IMR-90 (cell line): ENCODE measurements at regions not wholly inside any gene's neighbourhood (a gene's known extent, or its start where the extent isn't known, plus 50 kb on each side); places are given as distances from the start of the nearest gene placed in this dataset.

Experiments used
- ATAC-seq: fragments of 200-7000 bp; cut with Tn5 transposase; 2 replicates; pipeline ENCODE4 v1.9.1; 2020; ENCODE audit warnings: low read depth, mild to moderate bottlenecking, moderate library complexity
- BruUV-seq: library from RNA; stranded (reverse); fragments of 400-500 nt; replicated peaks from 2 replicates; lab custom pipeline; 2021; lab: Mats Ljungman, UMichigan
- CTCF ChIA-PET: fragments of 300-600 bp; formaldehyde crosslinking; extraction: SDS; loops from one replicate; lab custom pipeline; 2021; ENCODE audit warnings: antibody characterized with exemption; lab: Yijun Ruan, JAX
- POLR2A ChIA-PET: fragments of 300-600 bp; sonication (Branson Sonifier 250); formaldehyde crosslinking; loops from one replicate; lab custom pipeline; 2022; ENCODE audit warnings: antibody characterized with exemption; ENCODE audit not compliant: unreplicated experiment; lab: Charles Lee
- DNase-seq: peaks from one replicate; pipeline ENCODE4 v3.0.0; 2013
- H2AFZ ChIP-seq: replicated peaks from 2 replicates; pipeline ENCODE3; 2013; ENCODE audit warnings: low read length, mild to moderate bottlenecking; ENCODE audit not compliant: poor library complexity
- H2AK5ac ChIP-seq: 2 replicates; pipeline ENCODE4 v1.6.1; 2013; ENCODE audit warnings: low read depth, low read length, inconsistent platforms
- H2AK9ac ChIP-seq: replicated peaks from 2 replicates; pipeline ENCODE3; 2013; ENCODE audit warnings: mild to moderate bottlenecking, low read depth, low read length, moderate library complexity; ENCODE audit not compliant: poor library complexity
- H2BK120ac ChIP-seq: 2 replicates; pipeline ENCODE4 v1.6.1; 2013; ENCODE audit warnings: low read depth, low read length, inconsistent platforms
- H2BK15ac ChIP-seq: 3 replicates; pipeline ENCODE4 v1.6.1; 2013; ENCODE audit warnings: low read depth, low read length, inconsistent platforms
- H2BK20ac ChIP-seq: 2 replicates; pipeline ENCODE4 v1.6.1; 2013; ENCODE audit warnings: low read depth, mild to moderate bottlenecking, inconsistent platforms, low read length, moderate library complexity
- H2BK5ac ChIP-seq: 2 replicates; pipeline ENCODE4 v1.6.1; 2013; ENCODE audit warnings: mild to moderate bottlenecking, low read depth, low read length, inconsistent platforms; ENCODE audit not compliant: poor library complexity, severe bottlenecking
- H3K14ac ChIP-seq: replicated peaks from 2 replicates; pipeline ENCODE4 v1.6.1; 2013; ENCODE audit warnings: low read depth, low read length, inconsistent platforms
- H3K18ac ChIP-seq: 2 replicates; pipeline ENCODE4 v1.6.1; 2013; ENCODE audit warnings: low read depth, low read length, control low read depth
- H3K23ac ChIP-seq: 2 replicates; pipeline ENCODE4 v1.6.1; 2013; ENCODE audit warnings: low read depth, low read length, inconsistent platforms
- H3K27ac ChIP-seq: 2 replicates; pipeline ENCODE4 v1.5.1; 2013; ENCODE audit warnings: mild to moderate bottlenecking, control low read depth, low read length; ENCODE audit not compliant: insufficient read depth
- H3K27me3 ChIP-seq: 2 replicates; pipeline ENCODE4 v1.6.1; 2013; ENCODE audit warnings: low read length; ENCODE audit not compliant: control insufficient read depth, insufficient read depth
- H3K36me3 ChIP-seq: 2 replicates; pipeline ENCODE4 v1.6.1; 2013; ENCODE audit warnings: low read length, mixed read lengths; ENCODE audit not compliant: control insufficient read depth, insufficient read depth
- H3K4ac ChIP-seq: 2 replicates; pipeline ENCODE4 v1.6.1; 2013; ENCODE audit warnings: low read depth, low read length, inconsistent platforms
- H3K4me1 ChIP-seq: 2 replicates; pipeline ENCODE4 v1.6.1; 2013; ENCODE audit warnings: low read length, mixed read lengths; ENCODE audit not compliant: control insufficient read depth, insufficient read depth
- H3K4me2 ChIP-seq: 2 replicates; pipeline ENCODE4 v1.6.1; 2013; ENCODE audit warnings: low read depth, mild to moderate bottlenecking, control low read depth, low read length, moderate library complexity
- H3K4me3 ChIP-seq: 2 replicates; pipeline ENCODE4 v1.5.1; 2013; ENCODE audit warnings: low read depth, mild to moderate bottlenecking, control low read depth, low read length, moderate library complexity; ENCODE audit not compliant: insufficient read depth
- H3K56ac ChIP-seq: 2 replicates; pipeline ENCODE4 v1.6.1; 2013; ENCODE audit warnings: low read length, inconsistent platforms; ENCODE audit not compliant: insufficient read depth; ENCODE audit errors: extremely low read depth
- H3K79me1 ChIP-seq, 2 experiments: 2 replicates each; pipeline ENCODE4 v1.6.1; 2013; ENCODE audit warnings: low read length in 2 of 2, inconsistent platforms in 1 of 2, low read depth in 1 of 2
- H3K9ac ChIP-seq: 2 replicates; pipeline ENCODE4 v1.6.1; 2013; ENCODE audit warnings: low read depth, low read length, control low read depth
- H3K9me1 ChIP-seq: 2 replicates; pipeline ENCODE4 v1.6.1; 2013; ENCODE audit warnings: low read length, inconsistent platforms; ENCODE audit not compliant: insufficient read depth
- H3K9me3 ChIP-seq: 2 replicates; pipeline ENCODE4 v1.6.1; 2013; ENCODE audit warnings: low read length; ENCODE audit not compliant: control insufficient read depth, insufficient read depth
- H4K20me1 ChIP-seq: 2 replicates; pipeline ENCODE4 v1.6.1; 2013; ENCODE audit warnings: low read length, inconsistent platforms; ENCODE audit not compliant: insufficient read depth
- H4K5ac ChIP-seq: 2 replicates; pipeline ENCODE4 v1.6.1; 2013; ENCODE audit warnings: mild to moderate bottlenecking, low read depth, low read length, control low read depth
- H4K8ac ChIP-seq, 2 experiments: 2 replicates each; pipeline ENCODE4 v1.6.1; 2013; ENCODE audit warnings: low read depth in 2 of 2, low read length in 2 of 2, control low read depth in 1 of 2, inconsistent platforms in 1 of 2
- H4K91ac ChIP-seq: 2 replicates; pipeline ENCODE4 v1.6.1; 2013; ENCODE audit warnings: low read depth, low read length, inconsistent platforms; ENCODE audit not compliant: insufficient read depth
- BHLHE40 ChIP-seq: fragments of 150-350 bp; IDR thresholded peaks from 2 replicates; pipeline ENCODE4 v1.6.1; 2016; ENCODE audit warnings: mild to moderate bottlenecking, low read depth, low read length
- CHD1 ChIP-seq: IDR thresholded peaks from 2 replicates; pipeline ENCODE4 v1.6.1; 2012; ENCODE audit warnings: low read depth, low read length, improper control_type of control experiment
- CTCF ChIP-seq: conservative IDR thresholded peaks from 2 replicates; pipeline ENCODE4 v1.5.1; 2012; ENCODE audit warnings: mild to moderate bottlenecking, low read depth, low read length, improper control_type of control experiment
- ELK1 ChIP-seq: fragments of 150-350 bp; IDR thresholded peaks from 2 replicates; pipeline ENCODE4 v1.6.1; 2016; ENCODE audit warnings: low read depth, mild to moderate bottlenecking, low read length, moderate library complexity, borderline replicate concordance
- MAFK ChIP-seq: IDR thresholded peaks from 2 replicates; pipeline ENCODE4 v1.6.1; 2012; ENCODE audit warnings: low read depth, low read length, improper control_type of control experiment
- MXI1 ChIP-seq: IDR thresholded peaks from 2 replicates; pipeline ENCODE4 v1.6.1; 2012; ENCODE audit warnings: low read depth, mild to moderate bottlenecking, low read length, moderate library complexity, borderline replicate concordance
- NFE2L2 ChIP-seq: fragments of 150-350 bp; IDR thresholded peaks from 2 replicates; pipeline ENCODE4 v1.6.1; 2016; ENCODE audit warnings: low read depth, mild to moderate bottlenecking, low read length
- POLR2A ChIP-seq: IDR thresholded peaks from 2 replicates; pipeline ENCODE4 v1.6.1; 2012; ENCODE audit warnings: mild to moderate bottlenecking, low read depth, low read length
- RCOR1 ChIP-seq: IDR thresholded peaks from 2 replicates; pipeline ENCODE4 v1.6.1; 2012; ENCODE audit warnings: mild to moderate bottlenecking, low read length, improper control_type of control experiment; ENCODE audit not compliant: insufficient replicate concordance
- RFX5 ChIP-seq: IDR thresholded peaks from 2 replicates; pipeline ENCODE4 v1.8.0; 2012; ENCODE audit warnings: low read depth, mild to moderate bottlenecking, low read length, moderate library complexity
- SMC3 ChIP-seq: fragments of 150-350 bp; IDR thresholded peaks from 2 replicates; pipeline ENCODE4 v1.6.1; 2016; ENCODE audit warnings: low read depth, mild to moderate bottlenecking, antibody characterized with exemption, low read length, moderate library complexity
- dilution Hi-C: fragments of 300-500 bp; cut with HindIII; formaldehyde crosslinking; loops from one replicate; pipeline ENCODE4 v1.14.3; 2018; ENCODE audit warnings: low sequenced_read_pairs; ENCODE audit not compliant: unreplicated experiment
- in situ Hi-C: fragments of 300-500 bp; cut with MboI; formaldehyde crosslinking; loops from 3 replicates; pipeline ENCODE4 v1.14.3; 2019; ENCODE audit warnings: low sequenced_read_pairs, inconsistent platforms, mixed read lengths
- intact Hi-C: fragments of 100-400 bp; cut with micrococcal nuclease; formaldehyde crosslinking; loops from 2 replicates; pipeline ENCODE4 v1.10.0; 2022
- TF ChIP-seq, protein P1 (sequence below): fragments of 150-350 bp; IDR thresholded peaks from 2 replicates; pipeline ENCODE4 v1.6.1; 2017; ENCODE audit warnings: mild to moderate bottlenecking, antibody characterized with exemption, low read length, low read depth

DNA sequence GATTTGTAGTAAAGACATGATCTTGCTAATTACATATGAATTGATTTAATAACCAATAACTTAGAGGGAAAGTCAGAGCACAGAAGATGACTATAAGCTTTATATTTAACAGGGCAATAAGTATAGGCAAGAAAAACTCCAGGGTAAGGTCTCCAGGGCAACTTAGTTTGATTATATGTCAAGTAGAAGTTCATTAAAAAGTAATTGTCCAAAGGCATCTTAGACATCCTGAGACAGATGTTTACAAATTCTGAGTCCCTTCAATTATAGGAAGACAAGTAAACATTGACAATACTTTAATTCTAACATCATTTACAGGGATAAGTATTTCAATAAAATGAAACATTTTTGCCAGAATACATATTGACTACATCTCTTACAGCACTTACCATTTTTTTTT lies 416.0 kb downstream of the RAP2B start:
- no peak overlapping the region for H4K8ac ChIP-seq
- no peak overlapping the region for H3K27ac ChIP-seq
- dilution Hi-C loops (no loop called here), intact Hi-C loops (no loop called here), in situ Hi-C loops (no loop called here)
- H3K56ac ChIP-seq: no peak overlapping the region
- H3K9me1 ChIP-seq: no peaks in the 10 kb centered on the region
- no peak overlapping the region for H2AK9ac ChIP-seq
- no peak overlapping the region for H3K18ac ChIP-seq
- no peak overlapping the region for H3K23ac ChIP-seq
- no peak overlapping the region for H3K9ac ChIP-seq
- ChIA-PET CTCF (no interaction called here), POLR2A (no interaction called here)
- H3K36me3 ChIP-seq: no peaks in the 10 kb centered on the region
- H2AFZ ChIP-seq: no peak overlapping the region
- H3K4ac ChIP-seq: no peak overlapping the region
- no peak overlapping the region for H4K91ac ChIP-seq
- no peak overlapping the region for H3K4me2 ChIP-seq
- H3K14ac ChIP-seq: no peak overlapping the region
- H3K27me3 ChIP-seq: peaks cover 2% of the 10 kb centered on the region; the same call in 1 of the 2 replicates
- H3K4me3 ChIP-seq: no peak overlapping the region
- no peak for DNase-seq
- no peaks in the 10 kb centered on the region for H3K9me3 ChIP-seq
- TF ChIP-seq SMC3 (no peak), NFE2L2 (no peak), RCOR1 (no peak), MXI1 (no peak), CHD1 (no peak), ELK1 (no peak), BHLHE40 (no peak), MAFK (no peak), RFX5 (no peak), POLR2A (no peak), CTCF (no peak)
- TF ChIP-seq, protein P1, sequence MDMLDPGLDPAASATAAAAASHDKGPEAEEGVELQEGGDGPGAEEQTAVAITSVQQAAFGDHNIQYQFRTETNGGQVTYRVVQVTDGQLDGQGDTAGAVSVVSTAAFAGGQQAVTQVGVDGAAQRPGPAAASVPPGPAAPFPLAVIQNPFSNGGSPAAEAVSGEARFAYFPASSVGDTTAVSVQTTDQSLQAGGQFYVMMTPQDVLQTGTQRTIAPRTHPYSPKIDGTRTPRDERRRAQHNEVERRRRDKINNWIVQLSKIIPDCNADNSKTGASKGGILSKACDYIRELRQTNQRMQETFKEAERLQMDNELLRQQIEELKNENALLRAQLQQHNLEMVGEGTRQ: no peak
- H3K79me1 ChIP-seq: no peaks in the 10 kb centered on the region
- no peak overlapping the region for H4K5ac ChIP-seq
- ATAC-seq: no peak
- H2BK15ac ChIP-seq: no peak overlapping the region
- no peak overlapping the region for H2BK120ac ChIP-seq
- no peak overlapping the region for H2AK5ac ChIP-seq
- no peak overlapping the region for H2BK20ac ChIP-seq
- H3K4me1 ChIP-seq: no peaks in the 10 kb centered on the region
- H2BK5ac ChIP-seq: no peak overlapping the region
- H4K20me1 ChIP-seq: no peaks in the 10 kb centered on the region
- no TSS peak for BruUV-seq
